ENCODE measurements at regions not wholly inside any gene's neighbourhood (a gene's known extent, or its start where the extent isn't known, plus 50 kb on each side); places are given as distances from the start of the nearest gene placed in this dataset.

GRCh38 chr15:70432924-70433495 lies 330.3 kb downstream of the UACA start (continued):
- TF ChIP-seq ZBTB4 (CRISPR knock-in tag; IDR thresholded peaks at IDR 0.05) (no peak), TCF3 (IDR thresholded peaks at IDR 0.05; ENCODE audit: borderline replicate concordance, insufficient read depth, low read depth, low read length) (no peak), RCOR1 (conservative IDR thresholded peaks at IDR 0.05; ENCODE audit: low read depth, low read length) (no peak), ZNF274 (IDR thresholded peaks at IDR 0.05; ENCODE audit: insufficient read depth, insufficient read length) (no peak), EZH2 (IDR thresholded peaks at IDR 0.05; ENCODE audit: borderline replicate concordance, control insufficient read depth, low read depth, low read length) (no peak), RELA (IDR thresholded peaks at IDR 0.05; ENCODE audit: borderline replicate concordance, partially characterized antibody) (no peak), E2F8 (IDR thresholded peaks at IDR 0.05; ENCODE audit: low read depth, partially characterized antibody) (no peak), CHD4 (IDR thresholded peaks at IDR 0.05) (no peak)
